NCI-H345 treated with DMSO at 0.1 percent for 48 hours (cell line): ENCODE measurements at regions not wholly inside any gene's neighbourhood (a gene's known extent, or its start where the extent isn't known, plus 50 kb on each side); places are given as distances from the start of the nearest gene placed in this dataset.

Experiments
- DNase-seq: peaks from one replicate; lab custom pipeline; 2025; ENCODE audit not compliant: unreplicated experiment; lab: John Stamatoyannopoulos, UW

DNA sequence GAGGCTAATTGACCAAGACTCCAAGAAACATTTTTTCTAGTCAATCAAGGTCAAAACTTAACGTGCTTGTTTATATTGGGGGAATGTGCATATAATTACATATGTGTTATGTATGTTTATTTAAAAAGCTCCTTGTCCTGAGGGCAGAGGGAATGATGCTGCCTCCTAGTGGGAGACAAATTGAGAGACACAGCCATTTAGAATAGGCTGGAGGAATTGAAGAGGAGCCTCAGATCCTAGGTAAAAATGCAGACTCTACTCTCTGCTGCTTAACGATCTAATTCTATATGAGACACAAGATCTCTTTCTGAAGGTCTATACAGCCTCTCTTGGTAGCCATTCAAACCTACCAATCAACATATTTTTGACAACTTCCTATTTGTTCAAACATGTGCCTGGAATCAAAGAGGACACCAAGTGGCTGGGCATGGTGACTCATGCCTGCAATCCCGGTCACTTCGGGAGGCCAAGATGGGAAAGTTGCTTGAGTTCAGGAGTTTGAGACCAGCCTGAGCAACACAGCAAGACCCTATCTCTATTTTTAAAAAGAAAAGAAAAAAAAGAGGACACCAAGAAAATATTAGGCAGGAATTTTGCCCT is 136.6 kb upstream of the ZNF648 start:
- DNase-seq, result no peak

DNA sequence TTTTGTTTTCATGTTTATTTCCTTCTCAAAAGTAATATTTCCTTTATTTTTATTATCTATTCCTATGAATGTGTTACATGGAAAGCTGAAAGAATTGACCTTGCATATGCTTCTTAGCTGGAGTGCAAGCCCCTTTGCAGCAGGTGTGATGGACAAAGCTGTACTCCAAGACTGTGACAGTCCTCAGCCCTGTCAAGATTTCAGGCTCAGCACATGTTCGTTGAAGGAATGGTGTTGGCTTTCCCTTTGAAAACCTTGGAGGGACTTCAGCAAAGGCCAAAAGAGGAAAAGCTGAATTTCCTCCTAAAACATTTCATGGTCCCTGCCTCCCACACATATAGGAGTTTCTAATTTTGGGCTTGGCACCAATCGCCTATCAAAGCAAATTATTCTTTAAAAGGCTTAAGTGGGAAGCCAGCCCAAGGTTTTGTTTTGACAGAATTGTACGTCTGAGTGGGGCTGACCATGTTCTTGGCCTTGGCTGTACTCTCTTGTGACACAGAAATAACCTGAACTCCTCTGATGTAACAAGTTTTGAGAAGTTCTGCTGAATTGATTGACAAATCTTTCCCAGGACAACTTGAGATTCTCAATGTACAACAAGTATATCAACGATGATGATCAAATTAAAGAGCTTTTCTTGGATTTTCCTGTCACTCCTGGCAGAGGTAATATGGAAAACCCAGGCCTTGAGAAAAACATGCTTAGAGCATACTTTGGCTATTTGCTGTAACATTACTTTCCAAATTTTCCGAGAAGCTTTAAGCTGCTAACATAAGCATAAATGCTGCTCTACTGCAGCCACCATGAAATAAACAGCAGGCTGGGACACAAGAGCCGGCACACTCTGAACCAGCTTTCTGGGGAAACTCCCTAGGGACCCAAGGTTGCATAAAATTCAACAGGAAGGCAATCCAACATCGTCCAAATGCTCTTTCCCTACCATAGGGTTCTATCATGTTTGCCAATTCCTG is 135.7 kb upstream of the ZNF648 start:
- DNase-seq, result no peak

DNA sequence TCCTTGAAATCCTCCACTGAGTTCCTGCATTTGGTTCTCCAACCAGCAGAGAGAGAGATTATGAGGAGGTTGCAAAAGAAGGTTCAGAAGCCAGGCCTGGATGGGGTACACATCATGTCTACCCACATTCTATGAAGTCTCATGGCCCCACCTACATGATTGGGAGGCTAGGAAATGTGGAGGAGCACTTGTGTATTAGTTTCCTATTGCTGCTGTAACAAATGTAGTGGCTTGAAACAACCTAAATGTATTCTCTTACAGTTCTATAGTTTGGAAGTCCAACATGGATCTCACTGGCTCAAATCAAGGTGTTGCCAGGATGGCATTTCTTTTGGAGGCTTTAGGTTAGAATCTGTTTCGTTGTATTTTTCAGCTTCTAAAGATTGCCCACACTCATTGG is 134.2 kb upstream of the ZNF648 start:
- no peak for DNase-seq

DNA sequence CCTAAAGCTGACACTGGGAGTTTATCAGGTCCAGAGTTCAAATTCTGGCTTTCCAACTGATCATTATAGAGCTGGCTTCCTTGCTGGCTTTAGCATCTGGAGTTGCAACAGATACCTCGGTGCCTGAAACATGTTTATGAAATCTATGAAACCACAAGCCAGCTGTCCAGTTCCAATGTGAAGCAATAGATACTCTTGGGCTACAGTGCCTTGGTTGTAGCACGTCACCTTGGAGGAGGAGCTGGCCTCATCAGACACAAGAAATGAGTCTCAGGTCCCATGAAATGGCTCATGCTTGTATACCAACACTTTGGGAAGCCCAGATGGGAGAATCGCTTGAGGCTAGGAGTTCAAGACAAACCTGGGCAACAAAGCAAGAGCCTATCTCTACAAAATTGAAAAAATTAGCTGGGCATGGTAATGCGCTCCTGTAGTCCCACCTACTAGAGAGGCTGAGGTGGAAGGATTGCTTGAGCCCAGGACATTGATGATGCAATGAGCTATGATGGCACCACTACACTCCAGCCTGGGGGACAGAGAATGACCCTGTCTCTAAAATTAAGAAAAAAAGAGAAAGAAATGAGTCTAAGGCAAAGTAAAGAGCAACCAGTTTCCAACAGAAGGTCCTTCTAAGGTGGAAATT is 132.5 kb upstream of the ZNF648 start:
- DNase-seq, result no peak

DNA sequence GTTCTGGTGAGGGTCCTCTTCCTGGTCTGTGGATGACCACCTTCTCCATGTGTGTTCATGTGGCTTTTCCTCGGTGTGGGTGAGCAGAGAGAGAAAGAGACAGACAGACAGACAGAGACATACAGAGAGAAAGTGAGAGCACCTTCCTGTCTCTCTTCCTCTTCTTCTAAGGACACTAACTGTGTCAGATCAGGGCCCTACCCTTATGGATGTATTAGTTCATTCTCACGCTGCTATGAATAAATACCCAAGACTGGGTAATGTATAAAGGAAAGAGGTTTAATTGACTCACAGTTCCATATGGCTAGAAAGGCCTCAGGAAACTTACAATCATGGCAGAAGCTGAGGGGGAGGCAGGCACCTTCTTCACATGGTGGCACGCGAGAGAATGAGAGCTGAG is 131.5 kb upstream of the ZNF648 start:
- DNase-seq, result no peak

DNA sequence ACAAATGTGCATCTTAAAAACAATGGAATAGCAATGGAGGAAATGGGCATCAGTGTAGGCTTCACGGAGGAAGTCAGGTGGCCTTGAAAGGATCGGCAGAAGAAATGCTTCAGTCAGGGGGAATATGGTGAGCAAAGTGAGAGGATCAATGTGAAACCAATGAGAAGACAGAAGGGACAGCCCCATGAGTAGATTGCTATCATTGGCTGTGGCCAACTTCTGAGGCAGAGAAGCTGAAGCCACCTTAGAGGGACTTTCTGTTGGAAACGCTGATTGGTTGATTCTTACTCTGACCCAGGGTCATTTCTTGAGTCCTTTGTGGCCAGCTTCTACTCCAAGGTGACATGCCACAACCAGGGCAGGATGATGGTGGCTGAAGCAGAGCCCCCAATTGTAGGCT is 130.7 kb upstream of the ZNF648 start:
- no peak for DNase-seq

DNA sequence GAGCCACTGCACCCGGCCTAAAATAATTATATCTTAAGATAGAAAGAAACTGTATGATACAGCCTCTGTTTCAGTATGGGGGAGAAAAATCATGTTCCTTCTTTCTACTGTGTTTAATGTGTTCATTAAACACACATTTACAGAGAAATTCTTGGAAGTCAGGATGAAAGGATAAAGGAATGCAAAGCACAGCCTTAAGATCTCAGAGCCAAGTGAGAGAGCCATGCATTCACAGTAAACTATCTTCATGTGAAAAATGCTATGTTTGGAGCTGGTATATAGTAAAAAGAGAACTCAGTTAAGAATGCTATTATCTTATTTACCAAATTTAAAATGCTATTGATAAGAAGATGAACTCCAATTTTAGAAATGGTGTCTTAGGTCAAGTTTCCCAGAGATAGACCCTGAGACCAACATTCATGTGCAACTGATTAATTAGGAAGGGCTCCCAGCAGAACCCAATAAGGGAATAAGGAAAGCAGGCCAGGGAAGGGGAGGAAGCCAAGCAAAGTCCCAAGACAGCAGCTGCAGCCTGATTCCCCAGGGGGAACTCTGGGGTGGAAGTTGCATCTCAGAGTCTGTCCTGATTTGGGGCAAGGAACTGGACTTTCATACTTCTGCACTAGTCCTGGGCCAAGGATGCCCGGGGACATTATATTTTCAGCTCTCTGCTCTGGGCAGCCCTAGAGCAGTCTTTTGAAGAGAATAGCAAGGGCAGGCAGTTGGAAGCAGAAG is 130.0 kb upstream of the ZNF648 start:
- DNase-seq, result no peak

DNA sequence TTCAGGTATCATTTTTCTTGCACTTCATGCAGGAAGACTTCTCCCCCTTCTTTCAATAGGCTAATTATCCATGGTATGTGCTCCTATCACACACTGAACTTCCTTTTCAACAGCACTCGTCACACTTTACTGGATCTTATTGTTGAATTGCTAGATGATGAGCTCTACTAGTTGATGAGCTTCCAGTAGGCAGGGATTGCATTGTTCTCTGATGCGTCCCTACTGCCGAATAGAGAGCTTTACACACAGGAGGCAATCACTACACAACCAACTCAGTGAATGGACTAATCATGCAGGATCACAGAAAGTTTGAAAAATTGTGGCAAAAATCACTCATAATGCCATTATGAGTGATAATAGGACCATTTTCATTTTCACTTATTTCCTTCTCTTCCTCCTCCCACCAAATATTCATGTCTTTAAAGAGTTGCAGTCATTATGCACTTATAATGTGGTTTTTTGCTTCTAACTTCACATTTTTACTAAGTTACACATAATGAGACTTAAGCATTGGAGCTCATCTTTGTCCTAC is 128.1 kb upstream of the ZNF648 start:
- DNase-seq, result no peak

DNA sequence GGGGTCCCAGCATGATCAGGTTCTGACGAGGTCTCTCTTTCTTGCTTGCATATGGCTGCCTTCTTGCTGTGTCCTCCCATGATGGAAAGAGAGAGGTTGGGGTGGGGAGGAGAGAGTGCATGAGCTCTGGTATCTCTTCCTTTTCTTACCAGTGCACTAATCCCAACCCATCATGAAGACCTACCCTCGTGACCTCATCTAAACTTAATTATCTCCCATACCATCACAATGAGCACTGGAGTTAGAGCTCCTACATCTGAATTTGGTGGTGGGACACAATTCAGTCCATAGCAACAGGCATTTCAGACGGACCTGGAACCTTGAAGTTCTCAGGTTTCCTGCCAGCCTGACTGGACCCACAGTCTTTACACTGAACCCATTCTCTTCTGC is 125.2 kb upstream of the ZNF648 start:
- DNase-seq, result no peak

DNA sequence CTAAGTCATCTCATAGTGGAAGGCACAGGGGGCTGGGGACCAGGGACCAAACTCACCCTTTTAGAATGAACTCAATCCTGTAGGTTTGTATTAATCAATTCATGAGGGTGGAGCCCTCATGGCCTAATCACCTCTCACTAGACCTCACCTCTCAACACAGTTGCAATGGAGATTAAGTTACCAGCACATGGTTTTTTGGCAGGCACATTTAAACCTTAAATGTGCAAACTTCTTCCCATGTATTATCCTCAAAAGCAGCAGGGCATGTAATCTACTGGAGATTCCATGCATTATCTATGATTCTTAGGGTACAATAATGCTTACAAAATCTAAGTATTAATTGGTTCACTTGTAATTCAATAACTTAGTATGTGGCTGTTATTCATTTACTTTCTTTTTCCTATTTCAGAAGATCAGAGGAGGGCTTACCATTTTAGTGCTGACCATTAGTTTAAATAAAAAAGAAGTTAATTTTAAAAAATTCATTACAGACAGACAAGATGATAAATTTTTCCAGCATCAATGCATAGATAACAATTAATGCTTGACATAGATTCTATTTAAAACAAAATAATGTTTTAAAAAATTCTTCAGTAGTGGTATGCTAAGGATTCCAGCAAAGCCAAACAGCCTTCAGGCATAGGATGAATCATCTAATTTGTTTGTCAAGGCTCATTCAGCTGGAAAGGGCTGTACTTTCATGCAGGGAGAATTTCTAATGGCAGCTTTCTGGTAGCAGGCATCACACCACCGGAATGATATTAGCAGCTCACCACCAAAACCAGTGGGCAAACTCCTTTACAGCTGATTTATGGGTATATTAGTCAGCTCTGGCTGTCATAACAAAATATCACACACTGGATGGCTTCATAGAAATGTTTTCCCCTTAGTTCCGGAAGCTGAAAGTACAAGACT is 124.6 kb upstream of the ZNF648 start:
- no peak for DNase-seq

DNA sequence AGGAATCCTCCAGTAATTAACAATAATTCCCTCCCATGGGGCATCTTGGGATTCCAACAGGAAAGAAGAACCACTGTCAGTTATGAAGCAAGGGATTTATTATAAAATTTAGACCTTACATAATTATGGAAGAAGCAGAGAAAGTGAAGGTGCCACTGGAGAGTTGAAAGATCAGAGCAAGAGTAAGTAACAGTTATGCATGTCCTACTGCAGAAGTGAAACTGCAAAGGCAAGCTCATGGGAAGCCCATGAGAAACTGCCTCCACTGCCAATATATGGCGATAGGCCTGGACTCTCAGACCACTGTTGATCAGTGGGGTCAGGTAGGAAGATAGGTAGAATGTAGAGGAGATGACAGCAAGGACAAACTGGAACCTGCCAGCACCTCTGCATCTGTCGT is 123.6 kb upstream of the ZNF648 start:
- no peak for DNase-seq

DNA sequence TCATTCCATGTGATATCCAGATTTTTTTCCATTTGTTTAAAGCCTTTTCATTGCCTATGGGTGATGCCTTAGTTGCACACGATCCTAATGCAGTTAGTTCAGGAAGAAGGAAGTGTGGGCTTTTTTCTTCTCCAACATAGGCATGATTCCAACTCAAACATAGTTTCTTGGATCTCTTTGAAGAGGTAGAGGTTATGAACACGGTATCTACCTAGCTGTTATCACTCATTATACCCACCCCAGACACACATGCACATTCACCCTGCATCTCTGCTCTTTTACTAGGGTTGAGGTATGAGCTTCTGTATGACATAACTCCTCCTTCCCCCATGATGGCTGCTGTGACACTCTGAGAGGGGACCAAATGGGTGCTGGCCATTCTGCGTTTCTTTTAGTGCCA is 122.1 kb upstream of the ZNF648 start:
- DNase-seq, result no peak

DNA sequence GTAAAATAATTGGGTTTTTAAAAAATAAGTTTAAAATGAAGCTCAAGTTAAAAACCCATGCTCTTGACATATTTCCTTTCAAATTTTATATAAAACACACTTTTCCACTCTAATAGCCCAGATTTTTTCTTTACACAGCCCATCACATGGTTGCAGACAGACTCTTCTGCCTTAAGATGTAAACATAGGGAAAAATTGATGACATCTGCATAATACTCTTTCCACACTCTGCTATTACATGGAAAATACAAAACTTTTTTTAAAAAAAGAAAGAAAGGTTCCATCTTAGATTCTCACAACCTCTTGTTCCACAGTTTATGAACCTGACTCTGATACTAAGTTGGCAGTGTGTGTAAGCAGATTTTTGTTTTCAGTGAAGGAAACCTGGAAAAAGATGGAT is 120.8 kb upstream of the ZNF648 start:
- no peak for DNase-seq

DNA sequence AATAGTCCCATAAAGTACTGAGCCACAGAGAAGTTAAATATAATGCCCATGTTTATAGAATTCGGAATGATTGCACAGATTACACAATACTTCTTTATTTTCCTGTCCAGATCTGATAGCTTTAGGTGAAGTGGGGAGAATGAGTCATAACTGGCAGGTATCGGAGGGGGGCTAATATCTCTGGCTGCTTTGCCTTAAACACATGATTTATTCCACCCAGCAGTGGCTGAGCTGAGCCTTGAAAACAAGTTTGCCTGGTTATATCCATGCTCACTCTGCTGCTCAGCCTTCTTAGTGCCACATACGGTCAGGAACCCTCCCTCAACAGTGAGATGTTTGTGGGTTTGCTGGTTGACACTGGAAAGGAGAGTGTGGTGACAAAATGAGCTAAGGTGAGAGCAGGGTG is 119.7 kb upstream of the ZNF648 start:
- no peak for DNase-seq

DNA sequence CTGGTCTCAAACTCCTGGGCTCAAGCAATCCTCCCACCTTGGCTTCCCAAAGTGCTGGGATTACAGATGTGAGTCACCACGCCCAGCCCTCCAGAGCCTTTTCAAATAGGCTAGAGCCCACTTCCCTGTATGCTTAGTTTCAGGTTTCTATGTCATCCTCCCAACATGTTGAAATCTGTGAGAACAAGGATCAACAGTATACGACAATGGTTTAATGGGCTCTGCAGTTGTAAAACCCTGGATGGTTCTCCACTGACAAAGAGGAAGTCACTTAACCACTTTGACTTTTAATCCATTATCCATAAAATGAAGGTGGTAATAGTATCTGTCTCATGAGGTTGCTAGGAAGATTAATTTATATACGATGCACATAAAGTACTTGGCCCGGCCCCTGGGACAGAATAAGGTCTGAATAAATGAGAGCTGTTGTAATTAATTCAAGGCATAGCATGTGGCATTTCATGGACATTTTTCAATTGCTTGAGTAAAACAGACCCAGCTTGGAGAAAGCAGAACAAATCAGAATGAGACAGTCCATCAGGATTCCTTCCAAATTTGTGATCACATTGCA is 113.9 kb upstream of the ZNF648 start:
- DNase-seq, result peak; percentile 99

DNA sequence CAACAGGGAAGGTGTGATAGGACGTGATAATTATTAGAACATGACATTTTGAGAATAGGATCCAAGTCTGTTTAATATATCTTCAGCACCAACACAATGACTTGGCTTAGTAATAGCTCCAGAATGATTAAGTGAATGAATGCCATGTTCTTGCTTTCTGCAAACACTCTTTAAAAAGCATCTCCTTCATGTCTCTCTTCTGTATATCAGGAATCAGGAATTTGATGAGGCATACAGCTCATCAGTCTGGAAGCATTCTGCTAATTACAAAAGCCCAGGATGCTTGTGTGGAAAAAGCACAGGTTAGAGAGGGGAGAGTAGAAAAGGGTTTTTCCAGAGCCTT is 113.0 kb upstream of the ZNF648 start:
- no peak for DNase-seq

DNA sequence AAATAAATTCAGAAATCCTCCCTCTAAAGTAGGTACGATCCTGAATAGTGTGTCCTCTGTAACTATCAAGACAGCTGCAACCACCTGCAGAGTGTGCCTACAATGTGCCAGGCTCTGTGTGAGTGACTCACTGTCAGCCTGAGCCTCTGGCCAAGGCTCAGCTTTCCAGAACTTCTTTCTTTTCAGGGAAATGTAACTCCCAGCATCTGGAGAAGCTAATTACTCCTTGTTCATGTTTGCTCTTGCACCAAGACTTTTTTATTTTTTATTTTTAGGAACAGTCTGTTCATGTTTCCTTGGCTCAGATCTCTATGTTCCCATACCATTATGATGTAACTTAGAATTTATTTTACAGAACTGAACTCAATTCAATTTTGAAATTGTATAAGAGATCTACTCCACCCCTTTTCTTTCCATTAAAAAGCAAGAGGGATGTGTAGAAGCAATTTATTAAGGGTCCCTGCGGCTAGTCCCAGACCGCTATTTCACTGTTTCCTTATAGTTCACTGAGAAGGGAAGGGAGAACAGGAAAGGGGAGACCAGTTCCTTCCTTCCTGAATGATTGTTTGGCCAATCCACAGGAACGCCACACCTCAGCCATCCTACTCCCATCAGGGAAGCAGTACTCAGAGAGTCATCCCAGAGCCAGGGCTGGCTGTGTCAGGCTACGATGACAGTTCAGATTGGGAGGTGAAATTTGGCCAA is 112.4 kb upstream of the ZNF648 start:
- no peak for DNase-seq

DNA sequence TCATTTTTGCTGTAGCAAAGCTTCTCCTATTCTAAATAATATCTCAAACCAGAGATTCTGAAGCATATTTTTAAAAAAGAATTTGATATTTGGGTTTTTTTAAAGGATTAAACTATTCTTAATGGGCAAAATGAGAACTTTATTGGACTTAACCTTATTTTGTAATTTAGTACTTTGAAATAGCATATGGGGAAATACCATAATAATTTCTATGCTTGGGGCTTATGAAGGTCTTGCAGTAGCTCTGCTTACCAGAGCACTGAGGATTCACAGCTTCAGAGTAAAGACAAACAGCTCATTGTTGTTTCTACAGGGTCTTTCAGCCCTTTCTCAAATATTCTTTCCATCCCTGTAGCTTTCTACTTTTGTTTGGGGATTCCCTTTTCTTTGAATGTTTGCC is 111.2 kb upstream of the ZNF648 start:
- DNase-seq, result no peak

DNA sequence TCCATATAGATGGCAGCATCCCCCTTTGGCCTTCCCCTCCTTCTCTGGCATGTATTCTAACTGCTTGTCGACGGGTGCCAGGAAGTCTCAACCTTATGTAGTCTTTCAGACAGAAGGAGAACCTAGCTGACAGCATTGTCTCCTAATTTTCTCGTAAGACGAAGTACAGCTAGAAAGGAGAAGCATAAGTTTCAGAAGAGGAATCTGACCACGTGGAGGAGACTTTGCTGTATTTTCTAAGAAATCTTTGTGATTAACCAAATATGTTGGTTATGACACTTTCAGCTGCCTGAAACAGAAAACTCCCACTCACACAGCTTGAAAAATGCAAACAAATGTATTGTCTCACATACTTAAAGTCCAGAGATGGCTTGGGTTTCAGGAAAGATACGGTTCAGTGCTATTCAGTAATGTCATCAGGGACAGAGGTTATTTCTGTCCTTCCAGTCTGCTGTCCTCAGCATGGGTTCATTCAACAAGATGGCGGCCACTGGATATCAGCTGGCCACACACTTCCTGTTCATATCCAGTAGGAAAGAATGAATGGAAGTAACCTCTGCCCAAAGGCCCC is 109.5 kb upstream of the ZNF648 start:
- DNase-seq, result no peak
